Stimulated activated naive CD4-positive, alpha-beta T cell treated with Interleukin-2 at 50 U/mL for 16 hours (primary cell): ENCODE measurements at regions not wholly inside any gene's neighbourhood (a gene's known extent, or its start where the extent isn't known, plus 50 kb on each side); places are given as distances from the start of the nearest gene placed in this dataset.

ENCODE experiments used
- DNase-seq: peaks from one replicate; lab custom pipeline; 2025; lab: John Stamatoyannopoulos, UW

GRCh38 chr6:41451515-41452163, 94.5 kb upstream of the FOXP4 start:
- no peak for DNase-seq

DNA sequence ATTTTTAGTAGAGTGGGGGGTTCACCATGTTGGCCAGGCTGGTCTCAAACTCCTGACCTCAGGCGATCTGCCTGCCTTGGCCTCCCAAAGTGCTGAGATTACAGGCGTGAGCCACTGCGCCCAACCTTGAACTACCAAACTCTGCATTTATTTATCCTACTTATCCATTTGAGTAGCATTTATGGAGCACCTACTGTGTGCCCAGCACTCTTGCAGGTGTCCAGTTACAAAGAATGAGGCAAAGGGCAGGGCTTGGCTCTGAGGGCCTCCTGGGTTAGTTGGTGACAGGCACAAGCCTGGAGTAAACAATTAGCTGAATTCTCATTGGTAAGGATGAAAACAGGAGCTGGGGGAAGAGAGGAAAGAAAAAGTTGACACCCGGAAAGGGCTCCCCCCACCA, 93.4 kb upstream of the FOXP4 start:
- no peak for DNase-seq

DNA sequence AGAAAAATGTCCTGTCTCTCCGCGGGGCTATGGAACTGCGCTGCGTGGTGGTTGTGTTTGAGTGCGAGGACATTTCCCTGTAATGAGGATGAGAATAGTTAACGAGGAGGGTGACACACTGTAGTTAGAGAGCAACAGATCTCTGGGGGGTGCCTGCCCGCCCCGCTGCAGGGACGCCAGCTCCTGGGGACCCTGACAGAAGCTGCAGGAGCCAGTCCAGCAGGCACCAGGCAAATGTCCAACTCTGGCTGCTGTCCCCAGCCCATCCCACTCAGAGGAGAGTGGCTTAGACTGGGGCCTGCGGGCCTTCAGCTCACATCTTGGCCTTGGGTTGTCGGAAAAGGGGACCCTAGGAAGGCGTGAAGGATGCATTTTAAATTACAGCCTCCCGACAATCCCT, 92.9 kb upstream of the FOXP4 start:
- DNase-seq, result no peak

DNA sequence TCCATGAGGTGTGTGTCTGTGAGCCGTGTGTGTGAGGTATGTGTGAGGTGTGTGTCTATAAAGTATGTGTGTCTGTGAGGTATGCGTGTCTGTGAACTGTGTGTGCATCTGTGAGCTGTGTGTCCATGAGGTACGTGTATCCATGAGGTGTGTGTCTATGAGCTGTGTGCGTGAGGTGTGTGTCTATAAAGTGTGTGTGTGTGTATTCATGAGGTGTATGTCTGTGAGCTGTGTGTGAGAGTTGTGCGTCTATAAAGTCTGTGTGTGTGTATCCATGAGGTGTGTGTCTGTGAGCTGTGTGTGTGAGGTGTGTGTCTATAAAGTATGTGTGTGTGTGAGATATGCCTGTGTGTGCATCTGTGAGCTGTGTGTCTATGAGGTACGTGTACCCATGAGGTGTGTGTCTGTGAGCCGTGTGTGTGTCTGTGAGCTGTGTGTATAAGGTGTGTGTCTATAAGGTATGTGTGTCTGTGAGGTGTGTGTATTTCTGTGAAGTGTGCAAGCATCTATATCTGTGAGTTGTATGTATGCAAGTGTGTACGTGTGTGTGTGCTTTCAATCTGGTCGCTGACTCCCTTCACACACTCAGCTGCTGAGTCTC, 91.9 kb upstream of the FOXP4 start:
- no peak for DNase-seq

- no peak for DNase-seq
Observed at GRCh38 chr6:41455410-41455809, 90.8 kb upstream of the FOXP4 start.

DNA sequence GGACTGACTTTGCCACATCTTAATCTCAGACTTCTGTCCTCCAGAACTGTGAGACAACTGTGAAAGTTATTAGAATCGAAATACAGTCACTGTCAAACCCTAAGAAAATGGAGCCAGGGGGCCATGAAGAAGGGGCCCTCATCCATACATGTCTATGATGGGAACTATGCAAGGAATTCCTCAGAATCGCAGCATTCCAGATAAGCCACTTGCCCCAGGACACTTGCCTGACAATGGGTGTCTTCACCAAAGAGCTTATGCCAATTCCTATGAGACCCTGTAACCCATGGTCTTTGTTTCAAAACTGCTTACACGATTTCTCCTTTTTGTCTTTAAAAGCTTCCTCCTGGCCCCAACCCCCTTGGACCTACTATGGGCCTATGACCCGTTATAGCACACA, 90.4 kb upstream of the FOXP4 start:
- DNase-seq, result no peak

- no peak for DNase-seq
Observed at GRCh38 chr6:41457303-41457670, 88.9 kb upstream of the FOXP4 start.

DNA sequence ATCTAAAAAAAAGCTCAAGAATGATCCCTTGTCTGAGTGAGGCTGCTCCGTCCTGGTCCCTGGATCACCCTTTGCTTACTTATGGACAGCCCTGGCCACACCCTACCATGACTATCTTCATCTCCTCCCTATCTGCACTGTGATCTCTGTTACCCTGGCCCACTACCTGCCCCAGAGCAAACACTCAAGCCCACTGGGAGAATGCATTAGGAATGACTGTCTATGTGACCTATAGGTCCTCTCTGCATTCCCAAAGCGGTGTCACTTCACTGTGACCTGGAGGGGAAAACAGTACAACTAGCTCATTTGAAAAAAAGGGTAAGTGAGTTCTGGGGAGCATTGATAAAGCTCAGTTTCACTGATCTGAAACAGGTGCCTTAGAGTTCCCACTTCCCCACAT, 86.4 kb upstream of the FOXP4 start:
- no peak for DNase-seq

- no peak for DNase-seq
Observed at GRCh38 chr6:41460742-41461336, 85.3 kb upstream of the FOXP4 start.

GRCh38 chr6:41462033-41462432, 84.1 kb upstream of the FOXP4 start:
- DNase-seq, result no peak

DNA sequence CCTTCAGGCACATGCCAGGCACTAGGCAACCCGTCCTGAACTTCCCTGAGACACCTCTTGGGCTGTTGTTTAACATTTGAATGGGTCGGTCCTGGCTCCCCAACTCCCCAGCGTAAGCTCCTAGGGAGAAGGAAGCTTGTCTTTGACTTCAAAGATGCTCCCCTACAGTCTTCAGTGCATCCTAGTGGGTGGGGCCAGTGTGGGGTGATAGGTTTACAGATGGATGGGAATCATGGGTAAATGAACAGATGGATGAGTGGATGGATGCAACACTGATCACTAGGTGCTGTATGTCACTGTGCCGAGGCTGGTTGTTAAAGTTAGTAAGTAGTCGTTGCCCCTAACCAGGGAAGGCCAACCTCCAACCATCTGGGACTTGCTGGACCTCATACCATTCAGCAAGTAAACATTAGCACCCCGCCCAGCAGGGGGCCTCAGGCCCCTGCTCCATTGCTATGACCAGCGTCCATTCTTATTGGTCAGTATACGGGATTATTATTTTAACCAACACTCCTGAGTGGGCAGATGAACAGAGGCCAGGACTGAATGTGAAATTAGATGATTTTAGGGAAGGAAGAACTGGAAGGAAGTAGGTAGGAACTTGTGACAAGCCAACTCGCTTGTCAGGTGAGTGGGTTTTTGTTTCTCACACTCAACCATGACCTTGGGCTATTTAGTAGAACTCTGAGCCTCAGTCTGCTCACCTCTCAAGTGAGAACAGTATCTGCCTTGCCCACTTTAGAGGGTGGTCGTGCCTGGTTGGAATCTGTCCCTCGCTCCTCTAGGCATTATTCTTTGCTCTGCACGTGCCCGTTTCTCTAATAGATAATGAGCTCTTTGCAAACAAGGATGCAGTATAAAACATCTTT, 82.9 kb upstream of the FOXP4 start:
- DNase-seq, result no peak

- no peak for DNase-seq
Observed at GRCh38 chr6:41464019-41464418, 82.2 kb upstream of the FOXP4 start.

DNA sequence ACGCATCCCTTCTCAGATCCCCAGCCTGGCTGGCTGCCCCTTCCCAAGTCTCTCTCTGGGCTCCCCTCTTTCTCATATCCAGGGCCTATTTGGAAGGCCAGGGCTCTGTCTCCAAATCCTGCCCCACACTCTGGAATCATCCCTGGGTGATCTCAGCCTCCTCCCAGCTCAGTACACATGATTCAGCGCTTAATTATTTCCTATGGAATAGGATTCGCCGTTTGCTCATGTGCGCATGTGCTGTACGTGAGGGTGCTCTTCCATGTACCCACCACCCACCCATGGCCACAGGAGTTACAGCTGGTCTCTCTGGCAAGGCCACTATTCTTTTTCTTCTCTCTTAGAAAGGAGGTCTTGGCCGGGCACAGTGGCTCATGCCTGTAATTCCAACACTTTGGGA, 81.7 kb upstream of the FOXP4 start:
- DNase-seq, result no peak

DNA sequence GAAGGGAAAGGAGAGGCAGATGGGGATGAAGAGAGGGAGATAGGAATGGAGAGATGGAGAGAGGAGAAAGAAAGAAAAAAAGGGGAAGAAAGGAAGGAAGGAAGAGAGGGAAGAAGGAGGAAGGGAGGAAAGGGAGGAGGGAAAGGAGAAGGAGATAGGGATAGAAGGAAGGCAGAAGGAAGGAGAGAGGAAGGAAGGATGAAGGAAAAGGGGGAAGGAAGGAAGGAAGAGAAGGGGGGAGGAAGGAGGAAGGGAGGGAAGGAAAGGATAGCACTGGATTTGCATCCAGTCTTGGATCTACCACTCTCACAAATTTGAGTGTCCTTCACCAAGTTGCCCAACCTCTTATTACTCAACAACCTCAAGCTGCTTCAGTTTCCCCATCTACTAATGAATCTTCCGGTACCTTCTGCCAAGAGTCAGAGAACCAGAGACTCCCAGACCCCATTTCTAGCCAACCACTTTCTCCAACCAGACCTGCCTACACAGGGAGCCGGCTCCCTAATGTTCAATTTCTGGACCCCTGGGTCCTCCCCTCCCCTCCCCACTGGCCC, 79.7 kb upstream of the FOXP4 start:
- no peak for DNase-seq

- no peak for DNase-seq
Observed at GRCh38 chr6:41467061-41467460, 79.1 kb upstream of the FOXP4 start.

GRCh38 chr6:41467627-41468404, 78.4 kb upstream of the FOXP4 start:
- no peak for DNase-seq

DNA sequence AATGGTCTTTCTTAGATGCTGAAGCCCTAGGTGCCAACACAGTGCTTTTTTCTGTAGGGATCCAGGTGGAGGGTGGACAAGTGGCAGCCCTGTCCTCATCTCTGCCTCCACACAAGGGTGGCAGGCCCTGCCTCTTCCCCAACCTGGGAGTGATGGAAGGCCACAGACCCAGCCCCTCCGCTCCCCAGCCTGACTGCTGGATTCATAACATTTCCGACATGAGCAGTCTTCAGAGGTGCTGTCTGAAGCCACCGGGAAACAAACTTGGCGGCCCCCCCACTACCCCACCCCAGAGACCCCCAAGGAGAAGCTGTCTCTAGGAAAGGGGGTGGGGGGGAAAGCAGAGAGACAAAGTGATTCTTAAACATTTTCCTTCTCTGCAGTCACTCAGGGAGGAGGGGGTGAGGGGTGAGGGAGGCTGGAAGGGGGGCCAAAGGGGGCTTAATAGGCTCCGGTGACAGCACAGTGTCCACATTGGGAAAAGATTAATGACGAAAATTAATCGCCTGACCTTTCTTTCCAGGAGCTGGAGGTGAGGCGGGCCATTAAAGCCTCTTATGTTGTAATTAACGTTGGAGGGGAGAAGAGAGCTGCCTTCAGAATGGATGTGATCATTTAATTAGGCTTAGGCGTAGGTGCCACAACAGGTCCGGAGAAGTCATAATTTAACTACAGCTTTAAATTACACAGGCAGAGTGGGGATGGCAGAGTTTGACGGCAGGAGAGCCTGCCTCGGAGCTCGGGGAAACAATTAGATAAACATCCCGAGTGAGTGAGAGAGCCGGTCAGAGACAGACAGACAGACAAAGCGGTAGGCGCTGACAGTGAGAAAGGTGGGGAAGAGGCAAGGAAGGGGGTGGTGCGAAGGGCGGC, 76.8 kb upstream of the FOXP4 start:
- no peak for DNase-seq

GRCh38 chr6:41470029-41470330, 76.2 kb upstream of the FOXP4 start:
- peak; percentile 11 for DNase-seq

- DNase-seq, result no peak
Observed at GRCh38 chr6:41470331-41471063, 75.7 kb upstream of the FOXP4 start.
